ENCODE measurements at regions not wholly inside any gene's neighbourhood (a gene's known extent, or its start where the extent isn't known, plus 50 kb on each side); places are given as distances from the start of the nearest gene placed in this dataset.

GRCh38 chr6:71205336-71205956, 83.2 kb upstream of the OGFRL1 start:
- TF ChIP-seq CTCF (IDR thresholded peaks at IDR 0.05) = no peak
- TF ChIP-seq POLR2A (IDR thresholded peaks at IDR 0.05) = no peak

Data from body of pancreas (tissue), 4 donors.